ENCODE measurements at regions not wholly inside any gene's neighbourhood (a gene's known extent, or its start where the extent isn't known, plus 50 kb on each side); places are given as distances from the start of the nearest gene placed in this dataset.

- no peak for TF ChIP-seq ATF2 (tag by site-specific recombination; IDR thresholded peaks at IDR 0.05; ENCODE audit: low read depth)
- no peak for TF ChIP-seq ZNF549 (tag by site-specific recombination; IDR thresholded peaks at IDR 0.05)
- no peak for TF ChIP-seq ZNF639 (tag by site-specific recombination; IDR thresholded peaks at IDR 0.05)
- TF ChIP-seq, protein P1, sequence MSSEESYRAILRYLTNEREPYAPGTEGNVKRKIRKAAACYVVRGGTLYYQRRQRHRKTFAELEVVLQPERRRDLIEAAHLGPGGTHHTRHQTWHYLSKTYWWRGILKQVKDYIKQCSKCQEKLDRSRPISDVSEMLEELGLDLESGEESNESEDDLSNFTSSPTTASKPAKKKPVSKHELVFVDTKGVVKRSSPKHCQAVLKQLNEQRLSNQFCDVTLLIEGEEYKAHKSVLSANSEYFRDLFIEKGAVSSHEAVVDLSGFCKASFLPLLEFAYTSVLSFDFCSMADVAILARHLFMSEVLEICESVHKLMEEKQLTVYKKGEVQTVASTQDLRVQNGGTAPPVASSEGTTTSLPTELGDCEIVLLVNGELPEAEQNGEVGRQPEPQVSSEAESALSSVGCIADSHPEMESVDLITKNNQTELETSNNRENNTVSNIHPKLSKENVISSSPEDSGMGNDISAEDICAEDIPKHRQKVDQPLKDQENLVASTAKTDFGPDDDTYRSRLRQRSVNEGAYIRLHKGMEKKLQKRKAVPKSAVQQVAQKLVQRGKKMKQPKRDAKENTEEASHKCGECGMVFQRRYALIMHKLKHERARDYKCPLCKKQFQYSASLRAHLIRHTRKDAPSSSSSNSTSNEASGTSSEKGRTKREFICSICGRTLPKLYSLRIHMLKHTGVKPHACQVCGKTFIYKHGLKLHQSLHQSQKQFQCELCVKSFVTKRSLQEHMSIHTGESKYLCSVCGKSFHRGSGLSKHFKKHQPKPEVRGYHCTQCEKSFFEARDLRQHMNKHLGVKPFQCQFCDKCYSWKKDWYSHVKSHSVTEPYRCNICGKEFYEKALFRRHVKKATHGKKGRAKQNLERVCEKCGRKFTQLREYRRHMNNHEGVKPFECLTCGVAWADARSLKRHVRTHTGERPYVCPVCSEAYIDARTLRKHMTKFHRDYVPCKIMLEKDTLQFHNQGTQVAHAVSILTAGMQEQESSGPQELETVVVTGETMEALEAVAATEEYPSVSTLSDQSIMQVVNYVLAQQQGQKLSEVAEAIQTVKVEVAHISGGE (tag by site-specific recombination; conservative IDR thresholded peaks at IDR 0.05; ENCODE audit: low read depth) = no peak
- TF ChIP-seq ZNF211 (tag by site-specific recombination; IDR thresholded peaks at IDR 0.05; ENCODE audit: low read depth) = no peak
- no peak for TF ChIP-seq KLF1 (tag by site-specific recombination; IDR thresholded peaks at IDR 0.05)
- TF ChIP-seq ZNF416 (tag by site-specific recombination; IDR thresholded peaks at IDR 0.05) = no peak
- no peak for TF ChIP-seq ZNF513 (tag by site-specific recombination; IDR thresholded peaks at IDR 0.05)
- TF ChIP-seq ZBTB20 (tag by site-specific recombination; IDR thresholded peaks at IDR 0.05) = no peak
- no peak for TF ChIP-seq RBAK (tag by site-specific recombination; IDR thresholded peaks at IDR 0.05)
Observed at GRCh38 chr11:32279672-32280071, 155.7 kb downstream of the WT1 start (continued).

DNA sequence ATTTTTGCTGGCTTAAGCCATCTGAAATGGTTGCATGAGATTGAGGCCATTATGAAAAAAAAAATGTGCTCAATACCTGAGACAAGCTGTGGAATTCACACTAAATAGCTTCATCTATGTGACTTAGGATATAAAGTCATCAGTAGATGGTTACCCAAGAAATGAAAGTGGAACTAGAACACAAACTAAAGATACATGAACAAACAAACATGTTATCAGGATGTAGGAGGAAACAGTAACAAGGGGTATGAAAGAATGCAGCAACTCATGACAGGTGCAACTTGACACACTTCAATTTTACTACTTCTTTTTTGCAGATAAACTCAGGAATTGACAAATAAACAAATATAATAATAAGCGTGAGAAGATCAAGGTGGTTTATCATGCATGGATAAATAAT lies 155.0 kb downstream of the WT1 start:
- H3K36me3 ChIP-seq (ENCODE audit: control insufficient read depth in 2 of 2, insufficient read depth in 1 of 2, low read length in 2 of 2) = no peaks in the 10 kb centered on the region
- no peak overlapping the region for H3K4me3 ChIP-seq (ENCODE audit: low read depth, low read length)
- H3K27ac ChIP-seq (ENCODE audit: extremely low read depth, low read depth, low read length) = no peak overlapping the region
- no peaks in the 10 kb centered on the region for H3K9me3 ChIP-seq (ENCODE audit: control insufficient read depth, insufficient read depth, low read depth, low read length)
- H3K4me1 ChIP-seq (ENCODE audit: control insufficient read depth, insufficient read depth, low read length) = no peaks in the 10 kb centered on the region
- CTCF ChIA-PET = interaction anchor here (0.6 to 2.8 kb wide), 7 partner anchors 9 to 141 kb away, joined by 3 to 14 read pairs (median 3); no protein-coding TSS in a partner anchor
- POLR2A ChIA-PET = no interaction called here
- TF ChIP-seq ZNF501 (tag by site-specific recombination; IDR thresholded peaks at IDR 0.05) (no peak), ZBTB7A (tag by site-specific recombination; IDR thresholded peaks at IDR 0.05; ENCODE audit: low read depth) (no peak), ZNF677 (tag by site-specific recombination; IDR thresholded peaks at IDR 0.05) (no peak), ZNF768 (tag by site-specific recombination; IDR thresholded peaks at IDR 0.05) (no peak), ZNF571 (tag by site-specific recombination; IDR thresholded peaks at IDR 0.05) (no peak), ZXDB (tag by site-specific recombination; IDR thresholded peaks at IDR 0.05) (no peak), TRIM28 (IDR thresholded peaks at IDR 0.05; ENCODE audit: borderline replicate concordance, low read length) (no peak), ZNF18 (tag by site-specific recombination; IDR thresholded peaks at IDR 0.05) (no peak), ZNF404 (tag by site-specific recombination; IDR thresholded peaks at IDR 0.05) (no peak), ZNF169 (tag by site-specific recombination; IDR thresholded peaks at IDR 0.05) (no peak), ZNF558 (tag by site-specific recombination; IDR thresholded peaks at IDR 0.05) (no peak), ZNF645 (tag by site-specific recombination; IDR thresholded peaks at IDR 0.05) (no peak), ZNF423 (tag by site-specific recombination; IDR thresholded peaks at IDR 0.05) (no peak)
- TF ChIP-seq, protein P1 (tag by site-specific recombination; conservative IDR thresholded peaks at IDR 0.05; ENCODE audit: low read depth) = no peak

All from HEK293 (cell line).